OCI-LY1 (cell line): ENCODE measurements at regions not wholly inside any gene's neighbourhood (a gene's known extent, or its start where the extent isn't known, plus 50 kb on each side); places are given as distances from the start of the nearest gene placed in this dataset.

Experiments used
- EZH2 ChIP-seq: fragments of 200-600 bp; sonication (generic), shearing (Covaris generic); IDR thresholded peaks from 2 replicates; pipeline ENCODE4 v1.8.0; 2017; ENCODE audit warnings: borderline replicate concordance, mixed run types, mild to moderate bottlenecking, antibody characterized with exemption, low read length, moderate library complexity, mixed read lengths
- TF ChIP-seq, protein P1 (sequence below): fragments of 200-600 bp; sonication (generic), shearing (Covaris generic); IDR thresholded peaks from 2 replicates; pipeline ENCODE4 v1.5.1; 2017; ENCODE audit warnings: mild to moderate bottlenecking, antibody characterized with exemption, low read length, moderate library complexity, mixed read lengths

DNA sequence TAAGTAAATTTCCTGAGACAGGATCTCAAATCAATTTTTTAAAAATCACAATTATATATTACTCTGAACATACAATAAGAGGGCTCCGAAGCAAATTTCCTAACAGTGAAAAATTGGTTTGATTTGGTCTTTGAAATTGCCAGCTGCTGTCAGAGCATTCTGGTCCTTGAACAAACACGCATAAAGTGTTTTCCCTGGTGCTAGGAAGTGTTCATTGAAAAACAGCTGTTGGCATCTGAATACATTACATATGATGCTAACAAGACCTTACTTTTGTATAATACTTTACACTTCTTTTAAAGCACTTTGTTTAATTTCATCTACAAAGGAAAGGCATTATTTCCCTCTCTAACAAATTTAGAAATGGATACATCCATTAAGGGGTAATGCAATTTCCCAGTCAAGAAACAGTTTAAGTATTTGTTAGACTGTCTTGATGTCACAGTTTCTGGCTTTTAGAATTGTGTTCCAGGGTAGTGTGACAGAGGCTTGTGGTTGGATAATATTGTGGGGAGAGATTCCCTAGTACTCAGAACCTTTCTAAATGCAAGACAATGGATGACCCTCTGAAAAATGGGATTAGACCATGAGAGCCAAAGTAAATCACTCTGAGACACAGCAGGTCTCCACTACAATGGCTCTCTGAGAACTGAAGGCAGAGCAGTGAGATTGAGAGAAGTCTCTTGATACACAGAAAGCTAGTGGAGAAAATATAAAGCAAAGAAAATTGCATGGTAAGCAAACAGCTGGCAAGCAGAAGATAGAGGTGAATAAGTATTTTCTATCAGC, 299.0 kb downstream of the TRIB2 start:
- TF ChIP-seq, protein P1, sequence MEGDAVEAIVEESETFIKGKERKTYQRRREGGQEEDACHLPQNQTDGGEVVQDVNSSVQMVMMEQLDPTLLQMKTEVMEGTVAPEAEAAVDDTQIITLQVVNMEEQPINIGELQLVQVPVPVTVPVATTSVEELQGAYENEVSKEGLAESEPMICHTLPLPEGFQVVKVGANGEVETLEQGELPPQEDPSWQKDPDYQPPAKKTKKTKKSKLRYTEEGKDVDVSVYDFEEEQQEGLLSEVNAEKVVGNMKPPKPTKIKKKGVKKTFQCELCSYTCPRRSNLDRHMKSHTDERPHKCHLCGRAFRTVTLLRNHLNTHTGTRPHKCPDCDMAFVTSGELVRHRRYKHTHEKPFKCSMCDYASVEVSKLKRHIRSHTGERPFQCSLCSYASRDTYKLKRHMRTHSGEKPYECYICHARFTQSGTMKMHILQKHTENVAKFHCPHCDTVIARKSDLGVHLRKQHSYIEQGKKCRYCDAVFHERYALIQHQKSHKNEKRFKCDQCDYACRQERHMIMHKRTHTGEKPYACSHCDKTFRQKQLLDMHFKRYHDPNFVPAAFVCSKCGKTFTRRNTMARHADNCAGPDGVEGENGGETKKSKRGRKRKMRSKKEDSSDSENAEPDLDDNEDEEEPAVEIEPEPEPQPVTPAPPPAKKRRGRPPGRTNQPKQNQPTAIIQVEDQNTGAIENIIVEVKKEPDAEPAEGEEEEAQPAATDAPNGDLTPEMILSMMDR: no peak
- no peak for TF ChIP-seq EZH2
